Esophagus squamous epithelium (tissue), 4 donors: ENCODE measurements at regions not wholly inside any gene's neighbourhood (a gene's known extent, or its start where the extent isn't known, plus 50 kb on each side); places are given as distances from the start of the nearest gene placed in this dataset.

Experiments used
- CTCF ChIP-seq, 6 experiments: fragments of 450-650 bp in 4 of 6; fragments of 200-600 bp in 2 of 6; sonication (generic) in 2 of 6; IDR thresholded peaks; one replicate each; pipeline ENCODE4 v1.5.1; 2016 to 2019; ENCODE audit warnings: antibody characterized with exemption in 6 of 6, mild to moderate bottlenecking in 4 of 6, moderate library complexity in 4 of 6
- POLR2A ChIP-seq, 4 donors: fragments of 450-650 bp; IDR thresholded peaks; one replicate each; pipeline ENCODE4 v1.6.1; 2017; ENCODE audit warnings: antibody characterized with exemption in 4 of 4, mild to moderate bottlenecking in 4 of 4, moderate library complexity in 3 of 4

GRCh38 chr20:6612606-6612923 is 154.9 kb upstream of the BMP2 start:
- TF ChIP-seq CTCF (IDR thresholded peaks at IDR 0.05) (no peak), POLR2A (IDR thresholded peaks at IDR 0.05) (no peak)
